Erythroblast (primary cell): ENCODE measurements at regions not wholly inside any gene's neighbourhood (a gene's known extent, or its start where the extent isn't known, plus 50 kb on each side); places are given as distances from the start of the nearest gene placed in this dataset.

Experiments used
- GATA1 ChIP-seq: IDR thresholded peaks from 2 replicates; pipeline ENCODE4 v1.6.1; 2011; ENCODE audit warnings: low read depth, mild to moderate bottlenecking, control low read depth, low read length, moderate library complexity
- POLR2A ChIP-seq: IDR thresholded peaks from 2 replicates; pipeline ENCODE4 v1.6.1; 2011; ENCODE audit warnings: mild to moderate bottlenecking, low read length

DNA sequence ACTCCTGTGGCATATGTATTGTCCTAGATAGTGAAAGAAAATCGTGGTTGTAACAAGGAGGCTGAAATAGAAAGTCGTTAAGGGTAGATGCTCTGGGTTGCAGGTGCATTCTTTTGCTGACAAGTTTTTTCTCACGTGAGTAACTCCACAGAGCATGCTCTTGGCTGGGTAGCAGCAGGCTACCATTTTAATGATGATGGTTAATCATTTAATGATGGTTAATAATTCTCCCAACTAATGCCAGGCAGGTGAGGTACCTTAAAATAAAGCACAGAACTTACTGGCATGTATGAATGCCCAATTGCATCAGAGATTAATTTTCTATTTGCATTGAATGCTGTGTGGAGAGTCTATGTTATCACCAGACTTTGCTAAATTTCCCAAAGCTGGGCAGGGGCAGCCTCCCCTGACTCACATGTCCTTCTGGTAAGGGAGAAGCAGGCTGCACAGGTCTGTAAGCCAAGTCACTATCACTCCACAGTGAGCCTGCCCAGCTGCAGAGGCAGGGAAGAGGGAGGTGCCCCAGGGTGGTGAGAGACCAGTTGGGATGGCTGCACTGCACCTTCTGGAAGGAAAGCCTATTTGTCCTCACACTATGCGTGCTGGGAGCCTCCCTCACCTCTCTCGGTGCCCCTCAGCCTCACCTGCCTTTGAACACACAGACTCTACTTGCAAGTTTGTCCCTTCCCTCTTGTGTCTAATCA, 287.0 kb upstream of the IGFBP3 start:
- TF ChIP-seq POLR2A (no peak), GATA1 (no peak)
